ENCODE measurements at regions not wholly inside any gene's neighbourhood (a gene's known extent, or its start where the extent isn't known, plus 50 kb on each side); places are given as distances from the start of the nearest gene placed in this dataset.

GRCh38 chr7:113787106-113787505 is 131.7 kb downstream of the PPP1R3A start:
- TF ChIP-seq CTCF (IDR thresholded peaks at IDR 0.05; ENCODE audit: borderline replicate concordance, extremely low read depth, low read length, poor library complexity, severe bottlenecking): no peak
- no peak for TF ChIP-seq EZH2 (IDR thresholded peaks at IDR 0.05; ENCODE audit: borderline replicate concordance, low read depth, low read length, severe bottlenecking)

Data from DND-41 (cell line).